HepG2 (cell line): ENCODE measurements at regions not wholly inside any gene's neighbourhood (a gene's known extent, or its start where the extent isn't known, plus 50 kb on each side); places are given as distances from the start of the nearest gene placed in this dataset.

ENCODE experiments used
- ATAC-seq: fragments of 200-7000 bp; cut with Tn5 transposase; 3 replicates; pipeline ENCODE4 v1.9.1; 2020; ENCODE audit warnings: mild to moderate bottlenecking, moderate library complexity
- BruUV-seq: library from RNA; stranded (reverse); fragments of 400-500 nt; replicated peaks from 2 replicates; lab custom pipeline; 2021; lab: Mats Ljungman, UMichigan
- CTCF ChIA-PET: fragments of 300-600 bp; formaldehyde crosslinking; extraction: SDS; loops from one replicate; lab custom pipeline; 2021; ENCODE audit warnings: low total read pairs, inconsistent platforms, low intra/inter-chr PET ratio; lab: Yijun Ruan, JAX
- POLR2A ChIA-PET: fragments of 350-600 bp; sonication (Branson Sonifier 250); formaldehyde crosslinking; loops from one replicate; lab custom pipeline; 2020; ENCODE audit warnings: antibody characterized with exemption, inconsistent platforms; lab: Yijun Ruan, JAX
- DNase-seq: peaks from one replicate; pipeline ENCODE4 v3.0.0-alpha.2; 2015; ENCODE audit warnings: low spot score
- FAIRE-seq: peaks from 3 replicates; lab custom pipeline; 2011; peaks lifted over from hg19 to GRCh38; lab: Jason Lieb, UNC
- H2AFZ ChIP-seq: one replicate; pipeline ENCODE4 v1.6.1; 2011; ENCODE audit warnings: low read length, inconsistent platforms
- H3K27ac ChIP-seq: fragments of 300-600 bp; 3 replicates; pipeline ENCODE4 v1.8.0; 2011; ENCODE audit warnings: mixed run types, mild to moderate bottlenecking, mixed read lengths, low read length, inconsistent platforms; ENCODE audit not compliant: insufficient read depth; ENCODE audit errors: extremely low read length
- H3K27me3 ChIP-seq, 2 experiments: fragments of 200-600 bp in 1 of 2; 2 replicates in 1 of 2; 3 replicates in 1 of 2; pipeline versions ENCODE4 v1.6.0 to v1.8.0; 2011; ENCODE audit warnings: low read length in 2 of 2, mild to moderate bottlenecking in 2 of 2, moderate library complexity in 2 of 2, inconsistent platforms in 1 of 2; ENCODE audit not compliant: insufficient read depth in 2 of 2, control insufficient read depth in 1 of 2
- H3K36me3 ChIP-seq, 2 experiments: fragments of 200-600 bp in 1 of 2; replicated peaks in 1 of 2; 2 replicates in 1 of 2; 3 replicates in 1 of 2; pipeline versions ENCODE4 v1.5.1 to v1.8.0; 2011; ENCODE audit warnings: low read length in 2 of 2, inconsistent platforms in 1 of 2; ENCODE audit not compliant: insufficient read depth in 2 of 2, control insufficient read depth in 1 of 2
- H3K4me1 ChIP-seq: 2 replicates; pipeline ENCODE4 v1.5.1; 2012; ENCODE audit warnings: low read length, inconsistent platforms; ENCODE audit not compliant: insufficient read depth
- H3K4me2 ChIP-seq: 2 replicates; pipeline ENCODE4 v1.6.0; 2011; ENCODE audit warnings: low read depth, low read length, inconsistent platforms
- H3K4me3 ChIP-seq, 3 experiments: fragments of 200-600 bp in 1 of 3; sonication (generic), shearing (Covaris generic) in 1 of 3; replicated peaks in 1 of 3; 2 replicates each; pipeline ENCODE4 v1.5.1; 2011 to 2016; ENCODE audit warnings: low read length in 3 of 3, inconsistent platforms in 2 of 3, low read depth in 2 of 3, mild to moderate bottlenecking in 2 of 3, control low read depth in 1 of 3, mixed read lengths in 1 of 3; ENCODE audit not compliant: insufficient read depth in 1 of 3
- H3K79me2 ChIP-seq: one replicate; pipeline ENCODE4 v1.6.1; 2011; ENCODE audit warnings: low read length, inconsistent platforms; ENCODE audit not compliant: insufficient read depth
- H3K9ac ChIP-seq: 2 replicates; pipeline ENCODE4 v1.6.0; 2011; ENCODE audit warnings: mild to moderate bottlenecking, low read depth, low read length, inconsistent platforms; ENCODE audit not compliant: insufficient read depth
- H3K9me3 ChIP-seq: 2 replicates; pipeline ENCODE4 v1.5.1; 2012; ENCODE audit warnings: mild to moderate bottlenecking, low read length
- H4K20me1 ChIP-seq: 2 replicates; pipeline ENCODE4 v1.6.0; 2011; ENCODE audit warnings: inconsistent platforms, mild to moderate bottlenecking, low read length, moderate library complexity; ENCODE audit not compliant: insufficient read depth
- ATF5 ChIP-seq: sonication (generic); formaldehyde crosslinking; IDR thresholded peaks from 2 replicates; pipeline ENCODE4 v1.4.0; 2020; ENCODE audit warnings: mild to moderate bottlenecking, low read depth, missing genetic modification reagents
- CEBPG ChIP-seq: IDR thresholded peaks from 2 replicates; pipeline ENCODE4 v1.6.1; 2016
- CHD4 ChIP-seq: fragments of 200-600 bp; sonication (generic); IDR thresholded peaks from 2 replicates; pipeline ENCODE4 v1.7.0; 2017; ENCODE audit warnings: mild to moderate bottlenecking, low read length, borderline replicate concordance
- DMAP1 ChIP-seq: IDR thresholded peaks from 2 replicates; pipeline ENCODE4 v1.6.1; 2016
- ELF3 ChIP-seq: IDR thresholded peaks from 2 replicates; pipeline ENCODE4 v1.6.1; 2016; ENCODE audit warnings: missing genetic modification reagents, missing compliant biosample characterization
- FOXO1 ChIP-seq: sonication (generic); formaldehyde crosslinking; IDR thresholded peaks from 2 replicates; pipeline ENCODE4 v1.4.0; 2020; ENCODE audit warnings: missing genetic modification reagents
- GABPA ChIP-seq, 2 experiments: IDR thresholded peaks; 2 replicates each; pipeline ENCODE4 v1.6.1; 2011 to 2016; ENCODE audit warnings: low read depth in 2 of 2, low read length in 1 of 2, missing biosample characterization in 1 of 2, missing genetic modification characterization in 1 of 2
- HES4 ChIP-seq: sonication (generic); formaldehyde crosslinking; IDR thresholded peaks from 2 replicates; pipeline ENCODE4 v1.9.0; 2021; ENCODE audit warnings: mild to moderate bottlenecking, missing genetic modification reagents, borderline replicate concordance
- HIVEP1 ChIP-seq: sonication (generic); formaldehyde crosslinking; IDR thresholded peaks from 2 replicates; pipeline ENCODE4 v1.4.0; 2020; ENCODE audit warnings: mild to moderate bottlenecking, missing genetic modification reagents
- HNRNPL ChIP-seq: fragments of 200-400 bp; formaldehyde crosslinking; IDR thresholded peaks from 2 replicates; pipeline ENCODE4 v1.6.1; 2017; ENCODE audit warnings: mild to moderate bottlenecking, low read depth, low read length
- KLF13 ChIP-seq: sonication (generic); formaldehyde crosslinking; IDR thresholded peaks from 2 replicates; pipeline ENCODE4 v1.4.0; 2020; ENCODE audit warnings: mild to moderate bottlenecking, missing genetic modification reagents
- YEATS2 ChIP-seq: sonication (generic); formaldehyde crosslinking; IDR thresholded peaks from 2 replicates; pipeline ENCODE4 v1.4.0; 2020; ENCODE audit warnings: missing genetic modification reagents, borderline replicate concordance
- ZBTB21 ChIP-seq: sonication (generic); formaldehyde crosslinking; IDR thresholded peaks from 2 replicates; pipeline ENCODE4 v1.4.0; 2020; ENCODE audit warnings: missing genetic modification reagents
- ZBTB34 ChIP-seq: sonication (generic); formaldehyde crosslinking; IDR thresholded peaks from 2 replicates; pipeline ENCODE4 v1.8.0; 2022; ENCODE audit warnings: mild to moderate bottlenecking, missing genetic modification reagents
- ZNF180 ChIP-seq: sonication (generic); formaldehyde crosslinking; IDR thresholded peaks from 2 replicates; pipeline ENCODE4 v1.4.0; 2020; ENCODE audit warnings: low read depth, missing genetic modification reagents, borderline replicate concordance
- ZNF224 ChIP-seq: sonication (generic); formaldehyde crosslinking; IDR thresholded peaks from 2 replicates; pipeline ENCODE4 v1.5.0; 2020; ENCODE audit warnings: mild to moderate bottlenecking, missing genetic modification reagents
- ZNF383 ChIP-seq: sonication (generic); formaldehyde crosslinking; IDR thresholded peaks from 2 replicates; pipeline ENCODE4 v1.4.0; 2020; ENCODE audit warnings: missing genetic modification reagents, mild to moderate bottlenecking, borderline replicate concordance
- ZNF414 ChIP-seq: sonication (generic); formaldehyde crosslinking; IDR thresholded peaks from 2 replicates; pipeline ENCODE4 v1.5.0; 2020; ENCODE audit warnings: missing genetic modification reagents
- WGBS: methylation state at CpG from one replicate; pipeline ENCODE4 v1.1.6; 2017; ENCODE audit warnings: low lambda C conversion rate; 5-methylcytosine and 5-hydroxymethylcytosine counted together
- in situ Hi-C: cut with HindIII; loops from 2 replicates; pipeline ENCODE4 v1.10.0; 2017; ENCODE audit warnings: low pct_unique_long_range_greater_than_20kb; ENCODE audit not compliant: extremely low pct_ligation_motif_present
- intact Hi-C: fragments of 100-400 bp; cut with micrococcal nuclease; formaldehyde crosslinking; loops from one replicate; pipeline ENCODE4 v1.10.0; 2022; ENCODE audit not compliant: unreplicated experiment

GRCh38 chr15:26433060-26433459 is 339.8 kb downstream of the GABRB3 start:
- in situ Hi-C loops, result no loop called here
- BruUV-seq, result no TSS peak
- DNase-seq, result no peak
- no peak overlapping the region for H2AFZ ChIP-seq
- no peaks in the 10 kb centered on the region for H3K79me2 ChIP-seq
- POLR2A ChIA-PET, result no interaction called here
- H3K4me1 ChIP-seq, result no peaks in the 10 kb centered on the region
- no peak overlapping the region for H3K9ac ChIP-seq
- ATAC-seq, result no peak
- H3K9me3 ChIP-seq, result peaks cover 96% of the 10 kb centered on the region
- WGBS, result 6% methylated on average over 2 of the region's 2 CpGs
- no peaks in the 10 kb centered on the region for H3K36me3 ChIP-seq
- CTCF ChIA-PET, result no interaction called here
- no peaks in the 10 kb centered on the region for H3K27me3 ChIP-seq
- H3K27ac ChIP-seq, result no peak overlapping the region
- intact Hi-C loops, result no loop called here
- no peak for FAIRE-seq
- no peak for TF ChIP-seq ZNF224 (CRISPR knock-in tag)
- no peak for TF ChIP-seq HIVEP1 (CRISPR knock-in tag)
- TF ChIP-seq ATF5 (CRISPR knock-in tag), result no peak
- TF ChIP-seq HNRNPL, result no peak
- TF ChIP-seq YEATS2 (CRISPR knock-in tag), result no peak
- TF ChIP-seq GABPA (IDR thresholded peaks at IDR 0.05; ENCODE audit: low read depth, low read length), result no peak
- no peak for TF ChIP-seq GABPA (CRISPR knock-in tag; IDR thresholded peaks at IDR 0.05; ENCODE audit: low read depth)
- TF ChIP-seq ZNF180, result no peak
- no peak for TF ChIP-seq DMAP1 (CRISPR knock-in tag)
- TF ChIP-seq CEBPG (CRISPR knock-in tag), result no peak
- TF ChIP-seq HES4 (CRISPR knock-in tag), result no peak
- TF ChIP-seq ELF3 (CRISPR knock-in tag), result no peak
- no peak for TF ChIP-seq CHD4
- no peak for TF ChIP-seq ZBTB34
- TF ChIP-seq ZNF383 (CRISPR knock-in tag), result no peak
- TF ChIP-seq KLF13 (CRISPR knock-in tag), result no peak
- TF ChIP-seq FOXO1 (CRISPR knock-in tag), result no peak
- no peak for TF ChIP-seq ZBTB21 (CRISPR knock-in tag)
- TF ChIP-seq ZNF414 (CRISPR knock-in tag), result no peak
- H3K4me2 ChIP-seq, result no peak overlapping the region
- no peak overlapping the region for H3K4me3 ChIP-seq
- no peaks in the 10 kb centered on the region for H4K20me1 ChIP-seq
